CD14-positive monocyte (primary cell): ENCODE measurements at regions not wholly inside any gene's neighbourhood (a gene's known extent, or its start where the extent isn't known, plus 50 kb on each side); places are given as distances from the start of the nearest gene placed in this dataset.

Experiments used
- DNase-seq, 3 donors: peaks; one replicate each; pipeline ENCODE4 v3.0.0-alpha.2; 2011 to 2022
- H2AFZ ChIP-seq: 2 replicates; pipeline ENCODE4 v1.6.0; 2012; ENCODE audit warnings: mild to moderate bottlenecking, low read depth, low read length, inconsistent platforms; ENCODE audit not compliant: insufficient read depth, poor library complexity, severe bottlenecking
- H3K27ac ChIP-seq, 2 donors: 1 replicate in 1 of 2; 2 replicates in 1 of 2; pipeline ENCODE4 v1.5.1; 2012 to 2013; ENCODE audit warnings: low read length in 2 of 2, control low read depth in 1 of 2, inconsistent platforms in 1 of 2, low read depth in 1 of 2, mild to moderate bottlenecking in 1 of 2
- H3K27me3 ChIP-seq, 2 donors: one replicate each; pipeline versions ENCODE4 v1.6.0 to v1.6.1; 2011 to 2013; ENCODE audit warnings: low read length in 2 of 2; ENCODE audit not compliant: control insufficient read depth in 2 of 2, insufficient read depth in 2 of 2
- H3K36me3 ChIP-seq, 2 donors: replicated peaks in 1 of 2; 1 replicate in 1 of 2; 2 replicates in 1 of 2; pipeline versions ENCODE4 v1.5.1 to v1.6.1; 2012 to 2013; ENCODE audit warnings: low read length in 2 of 2, control low read depth in 1 of 2, inconsistent platforms in 1 of 2, mild to moderate bottlenecking in 1 of 2; ENCODE audit not compliant: insufficient read depth in 2 of 2, control insufficient read depth in 1 of 2
- H3K4me1 ChIP-seq, 2 donors: 1 replicate in 1 of 2; 2 replicates in 1 of 2; pipeline versions ENCODE4 v1.5.1 to v1.6.1; 2012 to 2013; ENCODE audit warnings: low read length in 2 of 2, control low read depth in 1 of 2, inconsistent platforms in 1 of 2, mild to moderate bottlenecking in 1 of 2, moderate library complexity in 1 of 2; ENCODE audit not compliant: insufficient read depth in 2 of 2, control insufficient read depth in 1 of 2
- H3K4me2 ChIP-seq: replicated peaks from 2 replicates; pipeline ENCODE3; 2012; ENCODE audit warnings: low read length, moderate library complexity, mild to moderate bottlenecking; ENCODE audit not compliant: poor library complexity, severe bottlenecking; ENCODE audit errors: extremely low read depth
- H3K4me3 ChIP-seq, 3 experiments: fragments of 200-600 bp in 1 of 3; sonication (generic) in 1 of 3; replicated peaks in 1 of 3; 1 replicate in 2 of 3; 2 replicates in 1 of 3; pipeline ENCODE4 v1.5.1; 2011 to 2013; ENCODE audit warnings: low read length in 3 of 3, mild to moderate bottlenecking in 3 of 3, control low read depth in 2 of 3, low read depth in 2 of 3, inconsistent platforms in 1 of 3, moderate library complexity in 1 of 3
- H3K79me2 ChIP-seq: 2 replicates; pipeline ENCODE4 v1.6.0; 2012; ENCODE audit warnings: mild to moderate bottlenecking, control low read depth, inconsistent platforms, low read length, moderate library complexity; ENCODE audit not compliant: insufficient read depth
- H3K9ac ChIP-seq: 2 replicates; pipeline ENCODE4 v1.6.0; 2017; ENCODE audit warnings: low read length, mild to moderate bottlenecking; ENCODE audit not compliant: insufficient read depth, poor library complexity, severe bottlenecking
- H3K9me3 ChIP-seq, 2 donors: replicated peaks in 1 of 2; 1 replicate in 1 of 2; 2 replicates in 1 of 2; pipeline versions ENCODE4 v1.5.1 to v1.6.1; 2012 to 2013; ENCODE audit warnings: low read length in 2 of 2, control low read depth in 1 of 2; ENCODE audit not compliant: control insufficient read depth in 1 of 2, insufficient read depth in 1 of 2
- H4K20me1 ChIP-seq: 2 replicates; pipeline ENCODE4 v1.6.0; 2012; ENCODE audit warnings: mild to moderate bottlenecking, low read length, control low read depth, moderate library complexity; ENCODE audit not compliant: insufficient read depth
- H3K27ac Mint-ChIP-seq, 7 donors: one replicate each; pipeline ENCODE4 v1.8.0; 2020; ENCODE audit warnings: mild to moderate bottlenecking in 7 of 7, mixed read lengths in 7 of 7, moderate library complexity in 6 of 7, inconsistent platforms in 2 of 7
- H3K27me3 Mint-ChIP-seq, 3 donors: one replicate each; pipeline ENCODE4 v1.8.0; 2021 to 2022; ENCODE audit warnings: low read depth in 3 of 3, mild to moderate bottlenecking in 3 of 3, mixed read lengths in 3 of 3, moderate library complexity in 3 of 3, inconsistent platforms in 1 of 3
- H3K36me3 Mint-ChIP-seq, 2 donors: one replicate each; pipeline ENCODE4 v1.8.0; 2020; ENCODE audit warnings: mixed read lengths in 2 of 2, inconsistent platforms in 1 of 2, mild to moderate bottlenecking in 1 of 2
- H3K4me1 Mint-ChIP-seq: one replicate; pipeline ENCODE4 v1.8.0; 2020; ENCODE audit warnings: mild to moderate bottlenecking, mixed read lengths
- H3K4me3 Mint-ChIP-seq, 2 donors: one replicate each; pipeline ENCODE4 v1.8.0; 2020; ENCODE audit warnings: mild to moderate bottlenecking in 2 of 2, mixed read lengths in 2 of 2, moderate library complexity in 1 of 2
- H3K9me3 Mint-ChIP-seq, 7 donors: one replicate each; pipeline ENCODE4 v1.8.0; 2020 to 2022; ENCODE audit warnings: mixed read lengths in 7 of 7, mild to moderate bottlenecking in 6 of 7, moderate library complexity in 6 of 7, inconsistent platforms in 2 of 7
- CTCF ChIP-seq: fragments of 200-600 bp; IDR thresholded peaks from one replicate; pipeline ENCODE4 v1.8.0; 2022; ENCODE audit warnings: antibody characterized with exemption, mild to moderate bottlenecking
- WGBS: methylation state at CpG from one replicate; pipeline ENCODE4 v1.1.5; 2013; ENCODE audit warnings: missing lambda C conversion rate; ENCODE audit not compliant: insufficient coverage; 5-methylcytosine and 5-hydroxymethylcytosine counted together
- intact Hi-C, 2 donors: fragments of 100-400 bp; cut with micrococcal nuclease; formaldehyde crosslinking; loops; one replicate each; pipeline versions ENCODE4 v1.15.0 to v1.15.1; 2023

- no peak for TF ChIP-seq CTCF
- Mint-ChIP-seq H3K27ac (no peak overlapping the region), H3K36me3 (no peaks in the 10 kb centered on the region), H3K27me3 (peaks cover 6 to 9% (median 8%) of the 10 kb centered on the region in 3 donors), H3K4me1 (no peaks in the 10 kb centered on the region), H3K9me3 (no peaks in the 10 kb centered on the region), H3K4me3 (no peak overlapping the region)
- Histone ChIP-seq H3K27ac (no peak overlapping the region), H3K79me2 (no peaks in the 10 kb centered on the region), H2AFZ (no peak overlapping the region), H3K4me1 (no peaks in the 10 kb centered on the region), H4K20me1 (no peaks in the 10 kb centered on the region), H3K4me3 (no peak overlapping the region), H3K9ac (no peak overlapping the region), H3K36me3 (no peaks in the 10 kb centered on the region), H3K9me3 (no peaks in the 10 kb centered on the region), H3K4me2 (no peak overlapping the region), H3K27me3 (no peaks in the 10 kb centered on the region)
- 95% methylated on average over 25 of the region's 29 CpGs for WGBS
- no peak for DNase-seq
- intact Hi-C loops = no loop called here
Observed at GRCh38 chr20:62534526-62535221, 58.9 kb upstream of the GATA5 start.

- 90% methylated on average over 8 of the region's 11 CpGs for WGBS
Observed at GRCh38 chr20:62535282-62535811, 59.6 kb upstream of the GATA5 start.

More at GRCh38 chr20:62535282-62535811, 59.6 kb upstream of the GATA5 start:
- Mint-ChIP-seq H3K36me3 (no peaks in the 10 kb centered on the region), H3K27me3 (peaks cover 6 to 9% (median 8%) of the 10 kb centered on the region in 3 donors), H3K4me1 (no peaks in the 10 kb centered on the region), H3K4me3 (no peak overlapping the region), H3K27ac (no peak overlapping the region), H3K9me3 (no peaks in the 10 kb centered on the region)
- H3K4me2 ChIP-seq = no peak overlapping the region
- H3K4me3 ChIP-seq = no peak overlapping the region
- H2AFZ ChIP-seq = no peak overlapping the region
- no peaks in the 10 kb centered on the region for H3K36me3 ChIP-seq
- intact Hi-C loops = no loop called here
- H3K79me2 ChIP-seq = no peaks in the 10 kb centered on the region
- H3K27me3 ChIP-seq = no peaks in the 10 kb centered on the region
- no peak overlapping the region for H3K27ac ChIP-seq
- no peaks in the 10 kb centered on the region for H3K9me3 ChIP-seq
- no peaks in the 10 kb centered on the region for H4K20me1 ChIP-seq
- no peak for TF ChIP-seq CTCF
- DNase-seq = no peak
- no peaks in the 10 kb centered on the region for H3K4me1 ChIP-seq
- no peak overlapping the region for H3K9ac ChIP-seq
